GM21825 (cell line): ENCODE measurements at regions not wholly inside any gene's neighbourhood (a gene's known extent, or its start where the extent isn't known, plus 50 kb on each side); places are given as distances from the start of the nearest gene placed in this dataset.
"Not testable (repeated sequence)": the region's sequence is repeated elsewhere in the genome, so short reads cannot be mapped to it uniquely, and the experiment has no call there.

Experiments
- ATAC-seq: cut with Tn5 transposase; IDR thresholded peaks from one replicate; pipeline ENCODE4 v1.9.1; 2021; ENCODE audit warnings: mild to moderate bottlenecking, moderate library complexity; ENCODE audit not compliant: unreplicated experiment

- no peak for ATAC-seq
These were observed 345.3 kb upstream of the POU1F1 start for GRCh38 chr3:87621667-87622066.

- no peak for ATAC-seq
These were observed 339.1 kb upstream of the POU1F1 start for GRCh38 chr3:87615506-87615905.

- no peak for ATAC-seq
These were observed 338.6 kb upstream of the POU1F1 start for GRCh38 chr3:87614998-87615397.

- ATAC-seq: no peak
These were observed 330.9 kb upstream of the POU1F1 start for GRCh38 chr3:87607234-87607633.

- ATAC-seq: no peak
These were observed 319.4 kb upstream of the POU1F1 start for GRCh38 chr3:87595798-87596197.

- no peak for ATAC-seq
These were observed 304.9 kb upstream of the POU1F1 start for GRCh38 chr3:87581240-87581639.

- no peak for ATAC-seq
These were observed 300.4 kb upstream of the POU1F1 start for GRCh38 chr3:87576752-87577151.

- no peak for ATAC-seq
These were observed 299.2 kb upstream of the POU1F1 start for GRCh38 chr3:87575550-87575949.

GRCh38 chr3:87568331-87568730 is 291.9 kb upstream of the POU1F1 start:
- no peak for ATAC-seq

GRCh38 chr3:87564438-87564837 is 288.1 kb upstream of the POU1F1 start:
- no peak for ATAC-seq

GRCh38 chr3:87563712-87564111 is 287.3 kb upstream of the POU1F1 start:
- ATAC-seq: no peak

- ATAC-seq: no peak
These were observed 282.1 kb upstream of the POU1F1 start for GRCh38 chr3:87558492-87558891.

GRCh38 chr3:87555290-87555689 is 278.9 kb upstream of the POU1F1 start:
- no peak for ATAC-seq

- no peak for ATAC-seq
These were observed 276.7 kb upstream of the POU1F1 start for GRCh38 chr3:87553058-87553457.

- ATAC-seq: no peak
These were observed 274.5 kb upstream of the POU1F1 start for GRCh38 chr3:87550892-87551291.

GRCh38 chr3:87549208-87549607 is 272.8 kb upstream of the POU1F1 start:
- ATAC-seq: no peak

- ATAC-seq: no peak
These were observed 271.9 kb upstream of the POU1F1 start for GRCh38 chr3:87548271-87548670.

- ATAC-seq: no peak
These were observed 269.8 kb upstream of the POU1F1 start for GRCh38 chr3:87546216-87546615.

GRCh38 chr3:87543408-87543807 is 267.0 kb upstream of the POU1F1 start:
- not testable (repeated sequence) for ATAC-seq

GRCh38 chr3:87541723-87542122 is 265.3 kb upstream of the POU1F1 start:
- ATAC-seq: no peak

- not testable (repeated sequence) for ATAC-seq
These were observed 262.3 kb upstream of the POU1F1 start for GRCh38 chr3:87538722-87539121.

- ATAC-seq: no peak
These were observed 233.0 kb upstream of the POU1F1 start for GRCh38 chr3:87509401-87509800.

- ATAC-seq: no peak
These were observed 232.5 kb upstream of the POU1F1 start for GRCh38 chr3:87508921-87509320.

GRCh38 chr3:87507753-87508152 is 231.4 kb upstream of the POU1F1 start:
- ATAC-seq: no peak
